Peyer's patch (tissue), 4 donors: ENCODE measurements at regions not wholly inside any gene's neighbourhood (a gene's known extent, or its start where the extent isn't known, plus 50 kb on each side); places are given as distances from the start of the nearest gene placed in this dataset.
"Not testable (repeated sequence)": the region's sequence is repeated elsewhere in the genome, so short reads cannot be mapped to it uniquely, and the experiment has no call there.

Source experiments
- DNase-seq, 3 donors: peaks; one replicate each; pipeline ENCODE4 v3.0.0-alpha.2; 2017 to 2019
- H3K27ac ChIP-seq, 4 donors: fragments of 200-600 bp; sonication (generic); one replicate each; pipeline ENCODE4 v1.5.1; 2016 to 2019
- H3K27me3 ChIP-seq, 2 donors: fragments of 200-600 bp; sonication (generic); one replicate each; pipeline ENCODE4 v1.5.1; 2019
- H3K36me3 ChIP-seq, 3 donors: fragments of 200-600 bp; sonication (generic); one replicate each; pipeline ENCODE4 v1.5.1; 2016 to 2019
- H3K4me1 ChIP-seq, 4 donors: fragments of 200-600 bp; sonication (generic); one replicate each; pipeline ENCODE4 v1.5.1; 2016 to 2019
- H3K4me3 ChIP-seq, 4 donors: fragments of 200-600 bp; sonication (generic); 1 replicate in 3 of 4; 2 replicates in 1 of 4; pipeline ENCODE4 v1.5.1; 2016 to 2019; ENCODE audit warnings: mild to moderate bottlenecking in 1 of 4
- H3K9me3 ChIP-seq, 4 donors: fragments of 200-600 bp; sonication (generic); one replicate each; pipeline ENCODE4 v1.5.1; 2016 to 2019; ENCODE audit warnings: mild to moderate bottlenecking in 1 of 4
- CTCF ChIP-seq, 6 experiments: fragments of 450-650 bp in 4 of 6; fragments of 200-600 bp in 2 of 6; sonication (generic) in 1 of 6; IDR thresholded peaks; one replicate each; pipeline ENCODE4 v1.5.1; 2017 to 2019; ENCODE audit warnings: antibody characterized with exemption in 6 of 6, mild to moderate bottlenecking in 3 of 6, moderate library complexity in 1 of 6
- POLR2A ChIP-seq, 2 donors: fragments of 450-650 bp; IDR thresholded peaks; one replicate each; pipeline ENCODE4 v1.5.1; 2017; ENCODE audit warnings: antibody characterized with exemption in 2 of 2, mild to moderate bottlenecking in 2 of 2, moderate library complexity in 2 of 2

- no peak overlapping the region for H3K27ac ChIP-seq
- TF ChIP-seq POLR2A (IDR thresholded peaks at IDR 0.05) (no peak), CTCF (IDR thresholded peaks at IDR 0.05) (no peak)
- H3K36me3 ChIP-seq, result no peaks in the 10 kb centered on the region
- H3K9me3 ChIP-seq, result no peaks in the 10 kb centered on the region
- DNase-seq, result no peak
- H3K4me1 ChIP-seq, result no peaks in the 10 kb centered on the region
- no peaks in the 10 kb centered on the region for H3K27me3 ChIP-seq
- no peak overlapping the region for H3K4me3 ChIP-seq
These were observed 102.9 kb upstream of the ARMC3 start for GRCh38 chr10:22824984-22825383.

GRCh38 chr10:22824520-22824919 lies 103.3 kb upstream of the ARMC3 start:
- Histone ChIP-seq H3K36me3 (no peaks in the 10 kb centered on the region), H3K27ac (no peak overlapping the region), H3K4me1 (no peaks in the 10 kb centered on the region), H3K4me3 (no peak overlapping the region), H3K27me3 (no peaks in the 10 kb centered on the region), H3K9me3 (no peaks in the 10 kb centered on the region)
- TF ChIP-seq CTCF (IDR thresholded peaks at IDR 0.05) (no peak), POLR2A (IDR thresholded peaks at IDR 0.05) (no peak)
- no peak for DNase-seq

- Histone ChIP-seq H3K27me3 (no peaks in the 10 kb centered on the region), H3K27ac (no peak overlapping the region), H3K9me3 (no peaks in the 10 kb centered on the region), H3K36me3 (no peaks in the 10 kb centered on the region), H3K4me3 (no peak overlapping the region), H3K4me1 (no peaks in the 10 kb centered on the region)
- TF ChIP-seq POLR2A (IDR thresholded peaks at IDR 0.05) (no peak), CTCF (IDR thresholded peaks at IDR 0.05) (no peak)
- peak in 1 of 3 donors; percentile 60 for DNase-seq
These were observed 104.7 kb upstream of the ARMC3 start for GRCh38 chr10:22823109-22823508.

GRCh38 chr10:22821921-22822320 lies 105.9 kb upstream of the ARMC3 start:
- H3K4me3 ChIP-seq, H3K27me3 ChIP-seq, H3K27ac ChIP-seq, H3K9me3 ChIP-seq, H3K36me3 ChIP-seq, DNase-seq, H3K4me1 ChIP-seq: not testable (repeated sequence)

- no peak overlapping the region for H3K27ac ChIP-seq
- H3K4me3 ChIP-seq, result no peak overlapping the region
- H3K27me3 ChIP-seq, result no peaks in the 10 kb centered on the region
- H3K36me3 ChIP-seq, result no peaks in the 10 kb centered on the region
- no peak for DNase-seq
- TF ChIP-seq POLR2A (IDR thresholded peaks at IDR 0.05), result no peak
- TF ChIP-seq CTCF (IDR thresholded peaks at IDR 0.05), result no peak
- H3K4me1 ChIP-seq, result no peaks in the 10 kb centered on the region
- no peaks in the 10 kb centered on the region for H3K9me3 ChIP-seq
These were observed 106.4 kb upstream of the ARMC3 start for GRCh38 chr10:22821501-22821900.

GRCh38 chr10:22816298-22816653 lies 101.9 kb upstream of the PIP4K2A start:
- DNase-seq, result peak in 1 of 3 donors; percentile 50
- no peaks in the 10 kb centered on the region for H3K9me3 ChIP-seq
- H3K27ac ChIP-seq, result no peak overlapping the region
- no peaks in the 10 kb centered on the region for H3K36me3 ChIP-seq
- no peak overlapping the region for H3K4me3 ChIP-seq
- no peaks in the 10 kb centered on the region for H3K27me3 ChIP-seq
- TF ChIP-seq POLR2A (IDR thresholded peaks at IDR 0.05) (no peak), CTCF (IDR thresholded peaks at IDR 0.05) (no peak)
- no peaks in the 10 kb centered on the region for H3K4me1 ChIP-seq
